DND-41 (cell line): ENCODE measurements at regions not wholly inside any gene's neighbourhood (a gene's known extent, or its start where the extent isn't known, plus 50 kb on each side); places are given as distances from the start of the nearest gene placed in this dataset.

Experiments
- ATAC-seq: fragments of 200-7000 bp; cut with Tn5 transposase; 3 replicates; pipeline ENCODE4 v1.9.1; 2021; ENCODE audit warnings: low read depth; ENCODE audit not compliant: insufficient read depth
- DNase-seq: peaks from one replicate; pipeline ENCODE4 v3.0.0-alpha.2; 2020
- H2AFZ ChIP-seq: 2 replicates; pipeline ENCODE4 v1.6.0; 2012; ENCODE audit warnings: low read depth, low read length
- H3K27ac ChIP-seq: 2 replicates; pipeline ENCODE4 v1.5.1; 2012; ENCODE audit warnings: low read length, inconsistent platforms
- H3K27me3 ChIP-seq: fragments of 200-600 bp; sonication (generic); 2 replicates; pipeline ENCODE4 v1.6.0; 2012; ENCODE audit warnings: low read length, mild to moderate bottlenecking, inconsistent platforms; ENCODE audit not compliant: insufficient read depth, poor library complexity
- H3K36me3 ChIP-seq: 2 replicates; pipeline ENCODE4 v1.5.1; 2012; ENCODE audit warnings: low read length, inconsistent platforms; ENCODE audit not compliant: insufficient read depth
- H3K4me1 ChIP-seq: 2 replicates; pipeline ENCODE4 v1.5.1; 2012; ENCODE audit warnings: mild to moderate bottlenecking, low read length; ENCODE audit not compliant: insufficient read depth
- H3K4me2 ChIP-seq: 2 replicates; pipeline ENCODE4 v1.6.0; 2012; ENCODE audit warnings: mild to moderate bottlenecking, moderate library complexity, low read length, inconsistent platforms; ENCODE audit not compliant: insufficient read depth
- H3K4me3 ChIP-seq, 2 experiments: fragments of 200-600 bp in 1 of 2; shearing (Covaris generic) in 1 of 2; 2 replicates each; pipeline ENCODE4 v1.5.1; 2012 to 2016; ENCODE audit warnings: inconsistent platforms in 2 of 2, low read length in 2 of 2, mild to moderate bottlenecking in 2 of 2, low read depth in 1 of 2, moderate library complexity in 1 of 2
- H3K79me2 ChIP-seq: 2 replicates; pipeline ENCODE4 v1.6.0; 2012; ENCODE audit warnings: low read length, inconsistent platforms; ENCODE audit not compliant: insufficient read depth
- H3K9ac ChIP-seq: 2 replicates; pipeline ENCODE4 v1.6.0; 2012; ENCODE audit warnings: low read depth, mild to moderate bottlenecking, inconsistent platforms, low read length, moderate library complexity
- H3K9me3 ChIP-seq: 2 replicates; pipeline ENCODE4 v1.5.1; 2012; ENCODE audit warnings: low read length, moderate library complexity, mild to moderate bottlenecking, inconsistent platforms; ENCODE audit not compliant: insufficient read depth, severe bottlenecking
- H4K20me1 ChIP-seq: 2 replicates; pipeline ENCODE4 v1.6.0; 2012; ENCODE audit warnings: low read length; ENCODE audit not compliant: insufficient read depth
- EZH2 ChIP-seq: IDR thresholded peaks from 3 replicates; pipeline ENCODE4 v1.6.1; 2012; ENCODE audit warnings: borderline replicate concordance, low read depth, mild to moderate bottlenecking, moderate library complexity, low read length, inconsistent platforms; ENCODE audit not compliant: severe bottlenecking
- TF ChIP-seq, protein P1 (sequence below): IDR thresholded peaks from 2 replicates; pipeline ENCODE4 v1.5.1; 2012; ENCODE audit warnings: borderline replicate concordance, low read length, moderate library complexity, mild to moderate bottlenecking; ENCODE audit not compliant: poor library complexity, severe bottlenecking; ENCODE audit errors: extremely low read depth

DNA sequence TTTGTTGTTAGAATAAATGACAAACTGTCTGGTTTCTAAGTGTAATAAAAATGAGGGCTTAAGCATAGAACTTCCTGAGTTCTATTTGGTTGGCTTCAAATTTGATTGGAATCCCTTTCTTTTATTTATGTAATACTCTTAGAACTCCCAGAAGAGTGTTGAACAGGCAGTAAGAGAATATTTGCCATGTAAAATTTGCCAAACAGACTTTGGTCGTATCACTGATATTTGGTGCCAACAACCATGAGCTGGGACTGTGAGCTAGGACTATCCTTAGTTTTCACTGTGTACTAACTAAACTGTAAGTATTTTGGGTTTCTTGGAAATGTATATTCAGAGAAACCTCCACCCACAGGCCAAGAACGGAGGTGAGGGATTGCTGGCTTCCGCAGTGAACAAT is 971.2 kb upstream of the SOX9 start:
- ATAC-seq (no peak), DNase-seq (no peak)
- no peak overlapping the region for H3K27ac ChIP-seq
- H2AFZ ChIP-seq, result no peak overlapping the region
- H3K9me3 ChIP-seq, result no peaks in the 10 kb centered on the region
- H3K4me2 ChIP-seq, result no peak overlapping the region
- H4K20me1 ChIP-seq, result no peaks in the 10 kb centered on the region
- no peaks in the 10 kb centered on the region for H3K4me1 ChIP-seq
- TF ChIP-seq, protein P1, sequence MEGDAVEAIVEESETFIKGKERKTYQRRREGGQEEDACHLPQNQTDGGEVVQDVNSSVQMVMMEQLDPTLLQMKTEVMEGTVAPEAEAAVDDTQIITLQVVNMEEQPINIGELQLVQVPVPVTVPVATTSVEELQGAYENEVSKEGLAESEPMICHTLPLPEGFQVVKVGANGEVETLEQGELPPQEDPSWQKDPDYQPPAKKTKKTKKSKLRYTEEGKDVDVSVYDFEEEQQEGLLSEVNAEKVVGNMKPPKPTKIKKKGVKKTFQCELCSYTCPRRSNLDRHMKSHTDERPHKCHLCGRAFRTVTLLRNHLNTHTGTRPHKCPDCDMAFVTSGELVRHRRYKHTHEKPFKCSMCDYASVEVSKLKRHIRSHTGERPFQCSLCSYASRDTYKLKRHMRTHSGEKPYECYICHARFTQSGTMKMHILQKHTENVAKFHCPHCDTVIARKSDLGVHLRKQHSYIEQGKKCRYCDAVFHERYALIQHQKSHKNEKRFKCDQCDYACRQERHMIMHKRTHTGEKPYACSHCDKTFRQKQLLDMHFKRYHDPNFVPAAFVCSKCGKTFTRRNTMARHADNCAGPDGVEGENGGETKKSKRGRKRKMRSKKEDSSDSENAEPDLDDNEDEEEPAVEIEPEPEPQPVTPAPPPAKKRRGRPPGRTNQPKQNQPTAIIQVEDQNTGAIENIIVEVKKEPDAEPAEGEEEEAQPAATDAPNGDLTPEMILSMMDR, result no peak
- H3K79me2 ChIP-seq, result no peaks in the 10 kb centered on the region
- H3K27me3 ChIP-seq, result no peaks in the 10 kb centered on the region
- H3K9ac ChIP-seq, result no peak overlapping the region
- H3K36me3 ChIP-seq, result no peaks in the 10 kb centered on the region
- H3K4me3 ChIP-seq, result no peak overlapping the region

GRCh38 chr17:71157297-71157696 is 963.5 kb upstream of the SOX9 start:
- no peak for TF ChIP-seq EZH2

DNA sequence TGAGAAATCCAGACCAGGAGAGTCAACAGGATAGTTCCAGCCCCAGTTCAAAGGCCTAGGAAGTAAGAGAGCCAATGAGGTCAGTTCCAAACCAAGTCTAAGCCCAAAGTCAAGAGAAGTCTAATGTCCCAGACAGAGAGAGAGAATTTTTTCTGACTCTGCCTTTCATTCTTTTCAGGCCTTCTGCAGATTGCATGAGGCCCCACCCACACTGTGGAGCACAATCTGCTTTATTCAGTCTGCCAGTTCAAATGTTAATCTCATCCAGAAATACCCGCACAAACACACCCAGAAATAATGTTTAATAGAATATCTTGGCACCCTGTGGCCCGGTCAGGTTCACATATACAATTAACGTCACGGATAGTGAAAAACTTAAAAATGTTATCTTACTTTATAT is 962.4 kb upstream of the SOX9 start:
- Histone ChIP-seq H3K27me3 (no peaks in the 10 kb centered on the region), H3K79me2 (no peaks in the 10 kb centered on the region), H3K27ac (no peak overlapping the region), H3K36me3 (no peaks in the 10 kb centered on the region), H3K4me2 (no peak overlapping the region), H2AFZ (no peak overlapping the region), H3K4me3 (no peak overlapping the region), H3K9ac (no peak overlapping the region), H3K4me1 (no peaks in the 10 kb centered on the region), H4K20me1 (no peaks in the 10 kb centered on the region), H3K9me3 (no peaks in the 10 kb centered on the region)
- TF ChIP-seq EZH2, result no peak
- TF ChIP-seq, protein P1, result no peak
- DNase-seq (no peak), ATAC-seq (no peak)

More at GRCh38 chr17:71157297-71157696, 963.5 kb upstream of the SOX9 start:
- no peaks in the 10 kb centered on the region for H3K9me3 ChIP-seq
- H3K9ac ChIP-seq, result no peak overlapping the region
- H3K27me3 ChIP-seq, result no peaks in the 10 kb centered on the region
- H3K79me2 ChIP-seq, result no peaks in the 10 kb centered on the region
- no peak overlapping the region for H3K4me3 ChIP-seq
- no peaks in the 10 kb centered on the region for H4K20me1 ChIP-seq
- no peak overlapping the region for H3K27ac ChIP-seq
- ATAC-seq (no peak), DNase-seq (no peak)
- H2AFZ ChIP-seq, result no peak overlapping the region
- H3K4me2 ChIP-seq, result no peak overlapping the region
- H3K36me3 ChIP-seq, result no peaks in the 10 kb centered on the region
- no peaks in the 10 kb centered on the region for H3K4me1 ChIP-seq

DNA sequence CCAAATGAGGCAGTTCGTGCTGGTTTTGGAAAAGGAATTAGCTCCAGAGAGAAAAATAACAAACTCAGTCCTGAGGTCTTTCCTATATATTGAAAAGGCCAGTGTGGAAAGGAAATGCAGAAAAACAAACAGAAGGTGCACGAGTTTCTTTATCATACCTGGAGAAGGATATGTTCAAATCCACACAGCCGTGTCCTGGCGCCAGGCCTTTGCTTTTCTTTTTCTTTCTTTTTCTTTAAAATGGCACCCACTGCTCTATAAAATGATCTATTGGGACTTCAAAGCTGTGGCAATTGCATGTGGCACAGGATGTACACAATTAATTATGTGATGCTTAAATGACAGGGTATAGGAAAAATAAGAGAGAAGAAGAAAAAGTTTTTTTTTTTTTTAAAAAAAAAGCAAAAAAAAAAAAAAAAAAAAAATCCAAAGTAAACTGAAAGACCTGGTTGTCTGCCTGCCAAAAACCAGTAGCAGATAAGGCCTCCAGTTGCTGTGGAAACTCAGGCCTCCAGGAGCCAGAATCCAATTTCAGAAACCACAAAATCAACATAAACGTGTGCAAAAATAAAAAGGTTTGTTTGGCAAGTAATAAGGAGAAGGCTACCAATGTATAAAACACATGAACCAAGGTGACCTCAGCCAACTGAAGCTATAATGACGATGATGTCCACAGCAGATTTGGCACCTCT is 957.6 kb upstream of the SOX9 start:
- H3K79me2 ChIP-seq, result no peaks in the 10 kb centered on the region
- no peak for TF ChIP-seq EZH2
- TF ChIP-seq, protein P1, result no peak
- no peak overlapping the region for H3K9ac ChIP-seq
- no peak overlapping the region for H2AFZ ChIP-seq
- H3K4me1 ChIP-seq, result no peaks in the 10 kb centered on the region
- no peaks in the 10 kb centered on the region for H3K9me3 ChIP-seq
- DNase-seq (no peak), ATAC-seq (no peak)
- no peak overlapping the region for H3K4me3 ChIP-seq
- no peak overlapping the region for H3K27ac ChIP-seq
- no peak overlapping the region for H3K4me2 ChIP-seq
- H3K27me3 ChIP-seq, result no peaks in the 10 kb centered on the region
- H4K20me1 ChIP-seq, result no peaks in the 10 kb centered on the region
- no peaks in the 10 kb centered on the region for H3K36me3 ChIP-seq
